ENCODE measurements at regions not wholly inside any gene's neighbourhood (a gene's known extent, or its start where the extent isn't known, plus 50 kb on each side); places are given as distances from the start of the nearest gene placed in this dataset.
A peak's percentile ranks its signal among the peaks of the same experiment; 100 is the strongest.

DNA sequence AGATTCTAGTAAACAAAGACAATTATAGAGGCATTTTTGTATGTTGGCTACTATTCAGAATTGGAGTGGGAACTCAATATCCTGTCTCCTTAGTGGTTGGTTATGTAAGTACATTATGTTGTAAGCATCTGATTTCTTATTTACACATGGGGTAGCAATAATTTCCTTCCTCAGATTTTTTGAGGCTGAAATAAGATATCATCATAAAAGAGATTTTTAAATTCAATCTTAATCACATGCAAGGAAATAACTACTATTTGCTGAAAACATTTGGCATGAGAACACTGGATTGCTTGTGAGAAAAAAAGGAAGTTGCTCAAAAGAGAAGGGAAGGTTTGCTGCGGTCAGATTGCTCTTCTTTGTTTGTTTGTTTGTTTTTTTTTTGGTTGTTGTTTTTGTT is 437.7 kb upstream of the HS3ST1 start:
- Mint-ChIP-seq H3K27me3 (no peaks in the 10 kb centered on the region), H3K36me3 (no peaks in the 10 kb centered on the region), H3K4me3 (no peak overlapping the region), H3K9me3 (peaks cover 0 to 4% (median 2%) of the 10 kb centered on the region in 7 donors), H3K4me1 (no peaks in the 10 kb centered on the region), H3K27ac (no peak overlapping the region)
- ATAC-seq (ENCODE audit: low read depth in 2 of 2) (no peak), DNase-seq (no peak)

DNA sequence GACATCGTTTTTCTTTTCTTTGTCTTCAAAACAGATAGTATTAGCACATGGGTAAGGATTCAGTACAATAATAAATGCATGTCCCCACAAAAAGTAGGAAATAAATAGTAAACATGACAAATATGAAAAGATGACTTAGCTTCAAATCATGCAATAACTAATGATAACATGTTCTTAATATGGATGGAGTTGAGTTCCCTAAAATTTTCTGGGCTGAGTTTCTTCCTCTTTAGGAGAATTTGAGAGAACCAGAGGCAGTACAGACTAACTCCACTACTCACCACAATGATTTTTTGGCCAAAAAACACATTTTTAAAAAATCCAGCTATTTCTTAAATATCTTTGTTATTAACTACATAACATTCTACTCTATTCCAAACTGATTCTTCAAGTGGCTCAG is 432.3 kb upstream of the HS3ST1 start:
- Mint-ChIP-seq H3K4me3 (no peak overlapping the region), H3K4me1 (no peaks in the 10 kb centered on the region), H3K27me3 (no peaks in the 10 kb centered on the region), H3K9me3 (peaks cover 0 to 5% (median 2%) of the 10 kb centered on the region in 7 donors), H3K27ac (no peak overlapping the region), H3K36me3 (no peaks in the 10 kb centered on the region)
- DNase-seq (no peak), ATAC-seq (ENCODE audit: low read depth in 2 of 2) (no peak)

DNA sequence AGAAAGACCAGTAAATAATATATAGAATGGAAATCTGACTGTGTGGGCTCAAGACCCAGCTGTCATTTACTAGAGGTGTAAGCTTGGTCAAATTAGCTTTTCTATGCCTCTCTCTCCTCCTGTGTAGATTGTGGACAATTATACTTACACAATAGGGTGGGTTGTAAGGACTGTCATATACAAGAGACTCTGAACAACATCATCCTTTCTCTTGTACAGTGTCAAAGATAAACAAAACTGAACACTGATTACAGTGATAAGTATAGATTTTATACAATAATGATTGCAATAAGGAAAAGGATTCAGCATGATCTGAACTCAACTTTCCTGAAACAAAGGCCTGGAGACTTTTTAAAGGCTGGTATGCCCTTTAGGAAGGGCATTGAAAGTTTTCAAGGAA is 429.2 kb upstream of the HS3ST1 start:
- H3K27me3 Mint-ChIP-seq, result no peaks in the 10 kb centered on the region
- DNase-seq, result no peak
- no peaks in the 10 kb centered on the region for H3K36me3 Mint-ChIP-seq
- no peaks in the 10 kb centered on the region for H3K4me1 Mint-ChIP-seq
- ATAC-seq (ENCODE audit: low read depth in 2 of 2), result no peak
- no peak overlapping the region for H3K4me3 Mint-ChIP-seq
- peaks cover 0 to 5% (median 2%) of the 10 kb centered on the region in 7 donors for H3K9me3 Mint-ChIP-seq
- H3K27ac Mint-ChIP-seq, result no peak overlapping the region

DNA sequence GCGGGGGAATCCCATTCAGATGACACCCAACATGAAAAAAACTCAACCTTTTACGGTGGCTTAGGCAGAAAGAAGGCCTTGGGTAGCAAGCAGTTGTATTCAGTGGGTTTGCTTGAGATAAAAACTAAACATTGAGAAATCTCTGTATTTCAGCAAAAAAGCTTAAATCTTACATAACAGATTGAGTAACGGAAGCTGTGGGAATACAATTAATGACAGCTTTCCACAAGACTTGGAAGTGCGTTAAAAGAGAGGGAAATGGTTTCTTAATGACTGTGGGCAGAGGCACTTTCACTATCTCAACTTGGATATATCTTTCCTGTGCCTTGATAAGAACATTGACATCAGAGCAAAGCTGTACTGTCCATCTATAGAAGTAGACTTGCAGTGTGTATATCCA is 418.5 kb upstream of the HS3ST1 start:
- no peak for DNase-seq
- Mint-ChIP-seq H3K4me1 (no peaks in the 10 kb centered on the region), H3K27ac (no peak overlapping the region), H3K9me3 (peaks cover 0 to 3% (median 0%) of the 10 kb centered on the region in 7 donors), H3K27me3 (peaks cover 0 to 4% (median 0%) of the 10 kb centered on the region in 3 donors), H3K36me3 (no peaks in the 10 kb centered on the region), H3K4me3 (no peak overlapping the region)
- ATAC-seq (ENCODE audit: low read depth in 2 of 2), result no peak

DNA sequence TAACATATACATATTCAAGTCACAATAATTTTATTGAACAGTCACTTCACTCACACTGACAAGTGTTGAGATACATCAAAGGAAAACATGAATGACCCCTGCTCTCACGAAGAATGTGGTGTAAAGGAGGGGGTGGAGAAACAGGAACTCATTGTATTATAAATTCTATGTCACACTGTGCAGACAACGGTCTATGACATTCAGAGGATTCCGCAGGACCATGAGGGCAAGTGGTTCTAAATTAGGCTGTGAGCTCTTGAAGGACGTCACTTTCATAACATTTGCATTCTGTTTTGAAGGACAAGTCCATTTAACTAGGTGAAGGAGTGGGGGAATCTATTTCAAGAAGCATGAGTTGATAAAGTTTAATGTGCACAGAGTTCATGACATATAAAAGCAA is 415.2 kb upstream of the HS3ST1 start:
- no peak overlapping the region for H3K4me3 Mint-ChIP-seq
- ATAC-seq (ENCODE audit: low read depth in 2 of 2) (no peak), DNase-seq (no peak)
- H3K27me3 Mint-ChIP-seq, result no peaks in the 10 kb centered on the region
- H3K27ac Mint-ChIP-seq, result no peak overlapping the region
- no peaks in the 10 kb centered on the region for H3K4me1 Mint-ChIP-seq
- H3K36me3 Mint-ChIP-seq, result no peaks in the 10 kb centered on the region
- peaks cover 0 to 2% (median 0%) of the 10 kb centered on the region in 7 donors for H3K9me3 Mint-ChIP-seq

DNA sequence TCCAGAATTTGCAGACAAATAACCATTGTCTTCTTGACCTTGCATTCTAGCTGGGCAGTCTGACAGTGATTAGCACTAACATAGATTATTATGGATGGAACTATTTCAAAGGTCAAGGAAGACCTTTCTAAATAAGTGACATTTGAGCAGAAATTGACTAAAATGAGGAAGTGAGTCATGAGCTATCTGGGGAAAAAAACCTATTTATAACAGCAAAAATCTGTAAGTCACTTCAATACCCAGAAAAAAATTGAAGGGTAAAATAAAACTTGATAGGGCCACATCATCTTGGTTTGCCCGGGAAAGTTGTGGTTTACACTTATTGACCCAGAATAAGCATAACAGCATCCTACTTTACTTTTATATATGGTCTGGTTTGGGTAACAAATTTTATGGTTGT is 414.6 kb upstream of the HS3ST1 start:
- no peak for ATAC-seq (ENCODE audit: low read depth in 2 of 2)

DNA sequence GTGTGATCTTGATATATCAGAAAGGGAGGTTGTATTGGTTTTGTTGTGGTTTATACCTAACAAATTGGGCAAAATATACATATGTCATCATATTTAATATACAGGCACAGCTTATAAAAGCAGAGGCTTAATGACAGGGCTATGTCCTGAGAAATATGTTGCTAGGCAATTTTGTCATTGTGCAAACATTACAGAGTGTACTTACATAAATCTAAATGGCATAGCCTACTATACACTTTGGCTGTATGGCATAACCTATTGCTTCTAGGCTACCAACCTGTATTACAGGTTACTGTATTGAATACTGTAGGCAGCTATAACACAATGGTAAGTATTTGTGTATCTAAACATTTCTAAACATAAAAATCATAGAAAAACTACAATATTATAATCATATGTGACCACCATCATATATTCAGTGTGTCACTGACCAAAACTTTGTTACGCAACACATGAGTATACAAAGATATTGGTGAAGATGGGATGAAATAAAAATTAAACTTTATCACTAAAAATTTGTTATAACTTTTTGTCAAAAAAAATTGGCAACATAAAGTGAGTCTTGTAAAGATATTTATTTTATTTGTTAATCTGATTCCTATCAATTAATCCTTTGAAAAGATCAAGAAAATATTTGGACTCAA is 414.0 kb upstream of the HS3ST1 start:
- peaks cover 0 to 5% (median 0%) of the 10 kb centered on the region in 3 donors for H3K27me3 Mint-ChIP-seq
- no peaks in the 10 kb centered on the region for H3K36me3 Mint-ChIP-seq
- H3K4me1 Mint-ChIP-seq, result no peaks in the 10 kb centered on the region
- no peak overlapping the region for H3K4me3 Mint-ChIP-seq
- no peak for DNase-seq
- no peak for ATAC-seq (ENCODE audit: low read depth in 2 of 2)
- no peak overlapping the region for H3K27ac Mint-ChIP-seq
- peaks cover 0 to 3% (median 0%) of the 10 kb centered on the region in 7 donors for H3K9me3 Mint-ChIP-seq

More for the DNA sequence above, 414.6 kb upstream of the HS3ST1 start:
- Mint-ChIP-seq H3K27me3 (peaks cover 0 to under 1% (median 0%) of the 10 kb centered on the region in 3 donors), H3K27ac (no peak overlapping the region), H3K4me3 (no peak overlapping the region), H3K36me3 (no peaks in the 10 kb centered on the region), H3K4me1 (no peaks in the 10 kb centered on the region), H3K9me3 (no peaks in the 10 kb centered on the region)
- no peak for DNase-seq

DNA sequence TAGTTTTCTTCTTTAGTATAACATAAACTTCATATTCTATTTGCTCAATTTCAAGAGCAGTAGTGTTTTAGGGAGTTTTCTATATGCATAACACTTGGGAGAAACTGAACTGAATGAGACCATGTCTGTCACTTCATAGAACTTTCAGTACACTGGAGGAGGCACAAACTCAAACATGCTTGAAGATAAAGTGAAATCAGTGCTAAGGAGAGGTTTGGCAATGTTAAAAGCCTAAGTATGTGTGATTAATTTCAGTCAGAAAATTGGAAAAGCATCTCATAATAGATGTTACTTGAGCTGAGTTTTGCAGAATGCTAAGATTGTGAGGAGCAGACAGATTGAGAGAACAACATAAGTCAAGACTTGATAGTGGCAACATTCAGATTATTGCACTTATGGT is 411.2 kb upstream of the HS3ST1 start:
- H3K36me3 Mint-ChIP-seq, result no peaks in the 10 kb centered on the region
- H3K27ac Mint-ChIP-seq, result no peak overlapping the region
- no peak overlapping the region for H3K4me3 Mint-ChIP-seq
- DNase-seq, result no peak
- H3K9me3 Mint-ChIP-seq, result peaks cover 0 to 3% (median 0%) of the 10 kb centered on the region in 7 donors
- H3K4me1 Mint-ChIP-seq, result no peaks in the 10 kb centered on the region
- no peak for ATAC-seq (ENCODE audit: low read depth in 2 of 2)
- peaks cover 0 to 15% (median 5%) of the 10 kb centered on the region in 3 donors for H3K27me3 Mint-ChIP-seq

DNA sequence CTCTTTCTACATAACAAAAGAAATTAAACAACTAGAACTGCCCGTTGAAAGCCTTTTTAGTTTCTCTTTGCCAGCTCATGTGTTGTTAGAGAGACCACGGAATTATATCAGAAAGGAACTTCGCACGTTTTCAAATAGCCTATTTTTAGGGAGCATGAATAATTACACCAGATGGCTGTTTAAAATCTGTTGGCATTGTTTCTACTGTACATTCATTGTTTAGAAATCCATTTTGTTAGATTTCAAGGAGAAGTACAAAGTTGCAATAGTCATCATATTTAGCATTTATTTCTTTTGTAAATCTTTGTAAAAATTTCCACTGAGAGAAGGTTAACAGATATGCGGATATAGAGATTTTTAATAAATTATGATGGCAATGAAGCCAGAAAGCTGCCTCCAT is 403.0 kb upstream of the HS3ST1 start:
- H3K36me3 Mint-ChIP-seq, result no peaks in the 10 kb centered on the region
- DNase-seq, result no peak
- H3K27ac Mint-ChIP-seq, result no peak overlapping the region
- no peak for ATAC-seq (ENCODE audit: low read depth in 2 of 2)
- no peak overlapping the region for H3K4me3 Mint-ChIP-seq
- no peaks in the 10 kb centered on the region for H3K4me1 Mint-ChIP-seq
- peaks cover 0 to 20% (median 6%) of the 10 kb centered on the region in 3 donors for H3K27me3 Mint-ChIP-seq
- peaks cover 0 to 6% (median 2%) of the 10 kb centered on the region in 7 donors for H3K9me3 Mint-ChIP-seq

DNA sequence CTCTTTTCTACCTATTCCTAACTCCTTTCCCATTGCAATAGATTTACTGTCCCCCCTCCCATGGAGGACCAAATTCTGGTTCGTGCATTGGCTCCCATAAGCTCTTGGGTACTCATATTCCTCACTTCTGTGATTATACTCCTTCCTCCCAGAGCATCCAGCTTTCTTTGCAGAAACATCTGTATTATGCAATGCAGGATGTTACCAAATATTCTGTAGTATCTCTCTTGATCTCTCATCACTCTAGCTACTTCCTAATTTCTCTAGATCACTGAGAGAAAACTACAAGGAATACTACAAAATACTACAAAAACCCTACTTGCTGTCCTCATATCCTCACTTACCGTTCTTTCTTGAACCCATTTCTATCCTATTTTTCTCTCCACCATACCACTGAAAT is 395.9 kb upstream of the HS3ST1 start:
- Mint-ChIP-seq H3K4me3 (no peak overlapping the region), H3K27me3 (peaks cover 0 to 8% (median 7%) of the 10 kb centered on the region in 3 donors)

DNA sequence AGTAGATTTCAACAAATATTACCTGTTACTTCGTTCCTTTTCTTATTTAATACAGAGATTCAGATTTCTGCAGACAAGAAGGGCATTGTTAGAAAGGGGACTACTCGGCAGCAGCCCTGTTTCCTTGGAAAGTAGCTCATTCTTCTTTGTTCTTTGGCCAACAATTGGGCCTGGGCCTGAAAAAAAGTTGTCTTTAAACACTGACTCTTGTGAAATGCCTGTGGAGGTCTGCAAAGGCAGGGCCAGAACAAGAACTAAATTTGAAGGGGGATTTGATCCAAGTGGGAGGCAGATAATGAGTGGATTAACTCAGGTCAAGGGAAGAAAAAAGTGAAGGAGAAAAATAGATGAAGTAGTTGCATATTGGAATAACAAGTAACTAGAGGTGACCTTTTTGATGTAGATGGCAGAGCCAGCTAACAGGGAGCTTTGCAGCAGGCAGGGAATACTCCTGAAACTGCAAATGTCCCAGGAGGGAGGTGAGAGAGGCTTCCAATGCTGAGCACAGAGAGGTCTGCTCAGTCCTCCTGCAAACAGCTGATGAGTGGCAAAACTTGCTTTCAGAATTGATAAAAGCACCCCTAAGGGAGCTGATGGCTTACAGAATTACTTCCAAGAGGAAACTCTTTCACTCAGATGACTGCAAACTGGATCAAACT is 393.2 kb upstream of the HS3ST1 start:
- DNase-seq (no peak), ATAC-seq (ENCODE audit: low read depth in 2 of 2) (no peak)
- peaks cover 0 to 8% (median 4%) of the 10 kb centered on the region in 3 donors for H3K27me3 Mint-ChIP-seq
- peaks cover 9 to 20% (median 12%) of the 10 kb centered on the region in 7 donors for H3K9me3 Mint-ChIP-seq
- H3K4me3 Mint-ChIP-seq, result peak overlapping the region in 1 of 8 donors; percentile 11
- H3K27ac Mint-ChIP-seq, result no peak overlapping the region
- peaks cover 0 to 8% of the 10 kb centered on the region in 2 donors for H3K36me3 Mint-ChIP-seq
- no peaks in the 10 kb centered on the region for H3K4me1 Mint-ChIP-seq

More for the DNA sequence above, 395.9 kb upstream of the HS3ST1 start:
- ATAC-seq (ENCODE audit: low read depth in 2 of 2), result no peak
- Mint-ChIP-seq H3K36me3 (peaks cover 0 to 8% of the 10 kb centered on the region in 2 donors), H3K4me1 (no peaks in the 10 kb centered on the region), H3K9me3 (peaks cover 9 to 24% (median 12%) of the 10 kb centered on the region in 7 donors), H3K27ac (no peak overlapping the region)
- DNase-seq, result no peak

DNA sequence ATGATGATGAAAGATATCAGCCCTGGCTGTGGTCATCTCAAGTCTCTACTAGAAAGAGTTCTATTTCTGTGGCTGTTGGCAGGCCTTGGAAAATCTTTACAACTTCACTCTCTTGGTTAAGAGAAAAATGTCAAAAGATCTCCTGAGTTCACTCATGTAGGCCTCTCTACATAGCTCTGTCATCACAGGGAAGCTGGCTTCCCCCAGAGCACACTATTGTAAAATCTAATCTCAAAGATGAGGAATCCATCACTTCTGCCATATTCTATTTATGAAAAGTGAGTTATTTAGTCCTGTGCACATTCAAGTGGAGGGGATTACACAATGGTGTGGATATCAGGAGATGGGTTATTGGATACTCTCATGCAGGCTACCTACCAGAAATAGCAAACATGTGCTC is 388.4 kb upstream of the HS3ST1 start:
- no peak overlapping the region for H3K27ac Mint-ChIP-seq
- ATAC-seq (ENCODE audit: low read depth in 2 of 2), result no peak
- no peak for DNase-seq
- H3K4me3 Mint-ChIP-seq, result no peak overlapping the region
- peaks cover 0 to 9% (median 0%) of the 10 kb centered on the region in 3 donors for H3K27me3 Mint-ChIP-seq
- no peaks in the 10 kb centered on the region for H3K36me3 Mint-ChIP-seq
- H3K9me3 Mint-ChIP-seq, result peaks cover 0 to 3% (median 0%) of the 10 kb centered on the region in 7 donors
- no peaks in the 10 kb centered on the region for H3K4me1 Mint-ChIP-seq

DNA sequence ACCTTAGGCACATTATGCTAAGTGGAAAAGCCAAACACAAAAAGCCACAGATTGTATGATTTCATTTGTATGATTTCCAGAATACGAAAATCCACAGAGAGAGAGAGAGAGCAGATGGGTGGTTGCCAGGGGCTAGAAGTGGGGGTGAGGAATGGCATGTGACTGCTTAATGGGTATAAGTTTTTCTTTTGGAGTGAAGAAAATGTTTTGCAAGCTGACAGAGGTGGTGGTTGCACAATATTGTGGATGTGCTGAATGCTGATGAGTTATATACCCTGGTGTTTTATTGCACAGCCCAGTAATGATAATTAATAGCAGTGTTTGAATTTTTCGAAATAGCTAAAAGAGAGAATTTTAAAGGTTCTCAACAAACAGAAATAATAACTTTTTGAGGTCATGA is 386.1 kb upstream of the HS3ST1 start:
- no peaks in the 10 kb centered on the region for H3K36me3 Mint-ChIP-seq
- H3K4me3 Mint-ChIP-seq, result no peak overlapping the region
- H3K27me3 Mint-ChIP-seq, result peaks cover 0 to 9% (median 0%) of the 10 kb centered on the region in 3 donors
- H3K9me3 Mint-ChIP-seq, result no peaks in the 10 kb centered on the region
- H3K4me1 Mint-ChIP-seq, result no peaks in the 10 kb centered on the region
- ATAC-seq (ENCODE audit: low read depth in 2 of 2), result no peak
- DNase-seq, result no peak
- no peak overlapping the region for H3K27ac Mint-ChIP-seq

DNA sequence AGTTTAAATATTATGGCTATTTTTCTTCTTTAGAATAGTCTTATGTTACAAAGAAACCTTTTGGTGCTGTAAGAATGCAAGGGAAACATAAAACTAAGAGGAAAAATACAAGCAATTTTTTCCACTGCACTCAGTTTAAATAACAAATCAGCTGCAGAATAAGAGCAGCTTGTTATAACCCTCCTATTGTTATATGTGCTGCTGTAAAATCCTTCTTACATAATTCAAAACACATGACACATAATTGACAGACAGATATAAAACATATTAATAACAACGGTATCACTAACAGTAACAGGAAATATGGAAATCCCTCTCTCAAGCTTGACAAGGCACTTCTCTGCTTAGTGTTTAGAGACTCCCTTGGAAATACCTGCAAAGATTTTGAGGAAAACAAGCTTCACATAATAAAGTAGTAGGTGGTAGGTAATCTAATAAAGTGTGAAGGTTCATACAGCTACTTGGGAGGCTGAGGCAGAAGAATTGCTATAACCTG is 385.3 kb upstream of the HS3ST1 start:
- Mint-ChIP-seq H3K9me3 (no peaks in the 10 kb centered on the region), H3K4me3 (no peak overlapping the region), H3K27me3 (peaks cover 0 to 7% (median 0%) of the 10 kb centered on the region in 3 donors), H3K36me3 (no peaks in the 10 kb centered on the region), H3K27ac (peak overlapping the region in 1 of 6 donors; percentile 9), H3K4me1 (no peaks in the 10 kb centered on the region)
- no peak for ATAC-seq (ENCODE audit: low read depth in 2 of 2)
- DNase-seq, result no peak
